Mammary epithelial cell (primary cell): ENCODE measurements at regions not wholly inside any gene's neighbourhood (a gene's known extent, or its start where the extent isn't known, plus 50 kb on each side); places are given as distances from the start of the nearest gene placed in this dataset.

Source experiments
- CTCF ChIP-seq, 2 donors: IDR thresholded peaks in 1 of 2; conservative IDR thresholded peaks in 1 of 2; 2 replicates each; pipeline ENCODE4 v1.5.1; 2011 to 2012; ENCODE audit warnings: inconsistent platforms in 2 of 2, low read length in 2 of 2, mild to moderate bottlenecking in 2 of 2, control low read depth in 1 of 2, low read depth in 1 of 2; ENCODE audit not compliant: insufficient read depth in 1 of 2; ENCODE audit errors: extremely low read depth in 1 of 2
- EZH2 ChIP-seq: IDR thresholded peaks from 2 replicates; pipeline ENCODE4 v1.6.1; 2012; ENCODE audit warnings: low read length, inconsistent platforms, borderline replicate concordance

GRCh38 chr5:159447116-159447515 is 116.8 kb upstream of the IL12B start:
- TF ChIP-seq EZH2, result no peak
- no peak for TF ChIP-seq CTCF (conservative IDR thresholded peaks at IDR 0.05 in 1 of 2, IDR thresholded peaks at IDR 0.05 in 1 of 2; ENCODE audit: extremely low read depth in 1 of 2, insufficient read depth in 1 of 2, low read depth in 1 of 2, low read length in 2 of 2)
